ENCODE measurements at regions not wholly inside any gene's neighbourhood (a gene's known extent, or its start where the extent isn't known, plus 50 kb on each side); places are given as distances from the start of the nearest gene placed in this dataset.

GRCh38 chr13:85216576-85216975, 582.6 kb downstream of the SLITRK6 start:
- H3K36me3 ChIP-seq (replicated peaks; ENCODE audit: low read depth, low read length) = no peaks in the 10 kb centered on the region
- no peak overlapping the region for H3K4me2 ChIP-seq (ENCODE audit: low read length)
- H2AFZ ChIP-seq (ENCODE audit: low read depth, low read length) = no peak overlapping the region
- no peaks in the 10 kb centered on the region for H3K9me3 ChIP-seq (ENCODE audit: insufficient read depth, low read length)
- no peaks in the 10 kb centered on the region for H3K79me2 ChIP-seq (ENCODE audit: low read length)
- TF ChIP-seq EZH2phosphoT487 (IDR thresholded peaks at IDR 0.05; ENCODE audit: low read depth) (no peak), CTCF (IDR thresholded peaks at IDR 0.05; ENCODE audit: low read depth, low read length) (no peak)
- H3K4me1 ChIP-seq (ENCODE audit: low read length) = no peaks in the 10 kb centered on the region
- no peaks in the 10 kb centered on the region for H4K20me1 ChIP-seq (ENCODE audit: insufficient read depth, low read length)
- H3K4me3 ChIP-seq (ENCODE audit: low read length) = no peak overlapping the region
- H3K27ac ChIP-seq (ENCODE audit: low read length) = no peak overlapping the region
- no peaks in the 10 kb centered on the region for H3K27me3 ChIP-seq (ENCODE audit: low read depth, low read length)
- no peak overlapping the region for H3K9ac ChIP-seq (ENCODE audit: low read length)

GRCh38 chr13:85212692-85213091, 586.5 kb downstream of the SLITRK6 start:
- no peak overlapping the region for H3K4me3 ChIP-seq (ENCODE audit: low read length)
- no peak overlapping the region for H2AFZ ChIP-seq (ENCODE audit: low read depth, low read length)
- no peaks in the 10 kb centered on the region for H3K36me3 ChIP-seq (replicated peaks; ENCODE audit: low read depth, low read length)
- H3K9ac ChIP-seq (ENCODE audit: low read length) = no peak overlapping the region
- H3K27ac ChIP-seq (ENCODE audit: low read length) = no peak overlapping the region
- no peaks in the 10 kb centered on the region for H4K20me1 ChIP-seq (ENCODE audit: insufficient read depth, low read length)
- no peaks in the 10 kb centered on the region for H3K27me3 ChIP-seq (ENCODE audit: low read depth, low read length)
- TF ChIP-seq EZH2phosphoT487 (IDR thresholded peaks at IDR 0.05; ENCODE audit: low read depth) (no peak), CTCF (IDR thresholded peaks at IDR 0.05; ENCODE audit: low read depth, low read length) (no peak)
- no peaks in the 10 kb centered on the region for H3K9me3 ChIP-seq (ENCODE audit: insufficient read depth, low read length)
- no peaks in the 10 kb centered on the region for H3K4me1 ChIP-seq (ENCODE audit: low read length)
- H3K79me2 ChIP-seq (ENCODE audit: low read length) = no peaks in the 10 kb centered on the region
- no peak overlapping the region for H3K4me2 ChIP-seq (ENCODE audit: low read length)

GRCh38 chr13:85204668-85205344, 594.4 kb downstream of the SLITRK6 start:
- H4K20me1 ChIP-seq (ENCODE audit: insufficient read depth, low read length) = no peaks in the 10 kb centered on the region
- TF ChIP-seq CTCF (IDR thresholded peaks at IDR 0.05; ENCODE audit: low read depth, low read length) (no peak), EZH2phosphoT487 (IDR thresholded peaks at IDR 0.05; ENCODE audit: low read depth) (no peak)
- H3K79me2 ChIP-seq (ENCODE audit: low read length) = no peaks in the 10 kb centered on the region
- no peaks in the 10 kb centered on the region for H3K27me3 ChIP-seq (ENCODE audit: low read depth, low read length)
- no peaks in the 10 kb centered on the region for H3K4me1 ChIP-seq (ENCODE audit: low read length)
- H3K36me3 ChIP-seq (replicated peaks; ENCODE audit: low read depth, low read length) = no peaks in the 10 kb centered on the region
- H3K27ac ChIP-seq (ENCODE audit: low read length) = no peak overlapping the region
- H3K4me2 ChIP-seq (ENCODE audit: low read length) = no peak overlapping the region
- no peaks in the 10 kb centered on the region for H3K9me3 ChIP-seq (ENCODE audit: insufficient read depth, low read length)
- no peak overlapping the region for H3K4me3 ChIP-seq (ENCODE audit: low read length)
- H3K9ac ChIP-seq (ENCODE audit: low read length) = no peak overlapping the region
- H2AFZ ChIP-seq (ENCODE audit: low read depth, low read length) = no peak overlapping the region

- H3K27me3 ChIP-seq (ENCODE audit: low read depth, low read length) = no peaks in the 10 kb centered on the region
- no peak overlapping the region for H2AFZ ChIP-seq (ENCODE audit: low read depth, low read length)
- H3K9ac ChIP-seq (ENCODE audit: low read length) = no peak overlapping the region
- no peaks in the 10 kb centered on the region for H3K9me3 ChIP-seq (ENCODE audit: insufficient read depth, low read length)
- no peaks in the 10 kb centered on the region for H4K20me1 ChIP-seq (ENCODE audit: insufficient read depth, low read length)
- H3K27ac ChIP-seq (ENCODE audit: low read length) = no peak overlapping the region
- no peak overlapping the region for H3K4me3 ChIP-seq (ENCODE audit: low read length)
- no peak overlapping the region for H3K4me2 ChIP-seq (ENCODE audit: low read length)
- TF ChIP-seq EZH2phosphoT487 (IDR thresholded peaks at IDR 0.05; ENCODE audit: low read depth) (no peak), CTCF (IDR thresholded peaks at IDR 0.05; ENCODE audit: low read depth, low read length) (no peak)
- H3K79me2 ChIP-seq (ENCODE audit: low read length) = no peaks in the 10 kb centered on the region
- no peaks in the 10 kb centered on the region for H3K4me1 ChIP-seq (ENCODE audit: low read length)
- H3K36me3 ChIP-seq (replicated peaks; ENCODE audit: low read depth, low read length) = no peaks in the 10 kb centered on the region
Observed at GRCh38 chr13:85197431-85197830, 601.8 kb downstream of the SLITRK6 start.
